Peyer's patch (tissue), 4 donors: ENCODE measurements at regions not wholly inside any gene's neighbourhood (a gene's known extent, or its start where the extent isn't known, plus 50 kb on each side); places are given as distances from the start of the nearest gene placed in this dataset.

Source experiments
- DNase-seq, 3 donors: peaks; one replicate each; pipeline ENCODE4 v3.0.0-alpha.2; 2017 to 2019
- H3K27ac ChIP-seq, 4 donors: fragments of 200-600 bp; sonication (generic); one replicate each; pipeline ENCODE4 v1.5.1; 2016 to 2019
- H3K27me3 ChIP-seq, 2 donors: fragments of 200-600 bp; sonication (generic); one replicate each; pipeline ENCODE4 v1.5.1; 2019
- H3K36me3 ChIP-seq, 3 donors: fragments of 200-600 bp; sonication (generic); one replicate each; pipeline ENCODE4 v1.5.1; 2016 to 2019
- H3K4me1 ChIP-seq, 4 donors: fragments of 200-600 bp; sonication (generic); one replicate each; pipeline ENCODE4 v1.5.1; 2016 to 2019
- H3K4me3 ChIP-seq, 4 donors: fragments of 200-600 bp; sonication (generic); 1 replicate in 3 of 4; 2 replicates in 1 of 4; pipeline ENCODE4 v1.5.1; 2016 to 2019; ENCODE audit warnings: mild to moderate bottlenecking in 1 of 4
- H3K9me3 ChIP-seq, 4 donors: fragments of 200-600 bp; sonication (generic); one replicate each; pipeline ENCODE4 v1.5.1; 2016 to 2019; ENCODE audit warnings: mild to moderate bottlenecking in 1 of 4
- POLR2A ChIP-seq, 2 donors: fragments of 450-650 bp; IDR thresholded peaks; one replicate each; pipeline ENCODE4 v1.5.1; 2017; ENCODE audit warnings: antibody characterized with exemption in 2 of 2, mild to moderate bottlenecking in 2 of 2, moderate library complexity in 2 of 2
- TF ChIP-seq, protein P1 (sequence below), 6 experiments: fragments of 450-650 bp in 4 of 6; fragments of 200-600 bp in 2 of 6; sonication (generic) in 1 of 6; IDR thresholded peaks; one replicate each; pipeline ENCODE4 v1.5.1; 2017 to 2019; ENCODE audit warnings: antibody characterized with exemption in 6 of 6, mild to moderate bottlenecking in 3 of 6, moderate library complexity in 1 of 6

DNA sequence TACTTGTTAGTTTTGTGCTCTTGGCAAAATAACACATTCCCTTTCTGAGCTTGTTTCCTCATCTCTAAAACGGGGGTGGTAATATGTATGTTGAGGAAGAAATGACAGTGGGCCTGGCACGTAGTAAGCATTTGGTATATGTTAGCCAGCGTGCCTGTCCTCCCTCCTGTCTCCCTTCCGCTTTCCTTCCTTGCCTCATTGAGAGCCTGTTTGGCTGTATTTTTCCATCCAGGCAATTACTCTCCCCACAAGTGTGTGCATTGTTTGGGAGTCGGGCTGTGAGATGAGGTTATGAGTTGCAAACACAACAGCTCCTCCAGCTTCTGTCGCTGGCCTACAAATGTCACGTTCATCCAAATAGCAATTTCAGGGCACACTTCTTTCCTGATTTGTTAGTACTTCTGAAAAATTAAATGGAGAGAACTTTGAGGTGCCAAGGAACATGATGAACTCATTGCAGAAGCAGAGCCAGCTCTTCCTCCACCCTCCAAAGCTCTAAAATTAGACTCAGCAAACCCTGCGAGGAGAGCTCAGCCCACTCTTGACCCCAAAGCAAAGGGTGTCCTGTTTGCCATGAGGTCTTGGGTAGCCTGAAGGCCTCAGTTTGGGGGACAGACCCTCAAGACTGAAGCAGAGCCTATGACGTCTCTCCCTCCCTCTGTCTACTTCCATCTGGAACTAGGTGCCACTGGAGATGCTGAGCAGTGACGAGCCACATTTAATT lies 50.7 kb upstream of the TOX2 start:
- no peaks in the 10 kb centered on the region for H3K36me3 ChIP-seq
- DNase-seq: no peak

DNA sequence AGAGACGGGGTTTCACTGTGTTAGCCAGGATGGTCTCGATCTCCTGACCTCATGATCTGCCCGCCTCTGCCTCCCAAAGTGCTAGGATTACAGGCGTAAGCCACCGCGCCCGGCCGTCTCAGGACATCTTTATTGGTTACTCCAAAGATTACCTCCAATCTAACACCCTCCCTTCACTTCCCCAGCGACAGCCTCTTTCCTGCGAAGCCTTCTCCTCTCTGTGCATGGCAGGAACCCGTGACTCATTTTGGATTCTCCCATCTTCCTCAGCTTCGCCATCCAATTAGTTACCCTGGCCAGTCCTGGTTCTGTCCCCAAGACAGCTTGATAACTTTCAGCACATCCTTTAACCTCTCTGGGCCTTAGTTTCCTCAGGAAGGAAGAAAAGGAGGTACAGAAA lies 51.3 kb upstream of the TOX2 start:
- H3K27ac ChIP-seq: no peak overlapping the region

More for the DNA sequence above, 50.7 kb upstream of the TOX2 start:
- no peak for TF ChIP-seq POLR2A (IDR thresholded peaks at IDR 0.05)
- TF ChIP-seq, protein P1, sequence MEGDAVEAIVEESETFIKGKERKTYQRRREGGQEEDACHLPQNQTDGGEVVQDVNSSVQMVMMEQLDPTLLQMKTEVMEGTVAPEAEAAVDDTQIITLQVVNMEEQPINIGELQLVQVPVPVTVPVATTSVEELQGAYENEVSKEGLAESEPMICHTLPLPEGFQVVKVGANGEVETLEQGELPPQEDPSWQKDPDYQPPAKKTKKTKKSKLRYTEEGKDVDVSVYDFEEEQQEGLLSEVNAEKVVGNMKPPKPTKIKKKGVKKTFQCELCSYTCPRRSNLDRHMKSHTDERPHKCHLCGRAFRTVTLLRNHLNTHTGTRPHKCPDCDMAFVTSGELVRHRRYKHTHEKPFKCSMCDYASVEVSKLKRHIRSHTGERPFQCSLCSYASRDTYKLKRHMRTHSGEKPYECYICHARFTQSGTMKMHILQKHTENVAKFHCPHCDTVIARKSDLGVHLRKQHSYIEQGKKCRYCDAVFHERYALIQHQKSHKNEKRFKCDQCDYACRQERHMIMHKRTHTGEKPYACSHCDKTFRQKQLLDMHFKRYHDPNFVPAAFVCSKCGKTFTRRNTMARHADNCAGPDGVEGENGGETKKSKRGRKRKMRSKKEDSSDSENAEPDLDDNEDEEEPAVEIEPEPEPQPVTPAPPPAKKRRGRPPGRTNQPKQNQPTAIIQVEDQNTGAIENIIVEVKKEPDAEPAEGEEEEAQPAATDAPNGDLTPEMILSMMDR (IDR thresholded peaks at IDR 0.05): no peak
- no peaks in the 10 kb centered on the region for H3K27me3 ChIP-seq
- H3K9me3 ChIP-seq: no peaks in the 10 kb centered on the region
- H3K27ac ChIP-seq: no peak overlapping the region
- no peak overlapping the region for H3K4me3 ChIP-seq
- no peaks in the 10 kb centered on the region for H3K4me1 ChIP-seq

DNA sequence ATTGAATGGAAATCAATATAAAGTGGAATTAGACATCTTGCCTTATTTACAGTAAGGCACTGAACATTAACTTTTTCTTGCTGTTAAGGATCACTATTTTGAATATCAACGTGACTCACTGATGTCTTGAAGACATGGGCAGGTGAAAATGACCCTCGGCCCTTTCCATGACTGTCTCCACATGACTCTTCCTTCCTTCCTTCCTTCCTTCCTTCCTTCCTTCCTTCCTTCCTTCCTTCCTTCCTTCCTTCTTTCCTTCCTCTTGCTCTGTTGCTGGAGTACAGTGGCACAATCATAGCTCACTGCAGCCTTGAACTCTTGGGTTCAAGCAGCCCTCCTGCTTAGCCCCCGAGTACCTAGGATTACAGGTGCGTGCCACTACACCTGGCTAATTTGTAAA lies 52.2 kb upstream of the TOX2 start:
- Histone ChIP-seq H3K36me3 (no peaks in the 10 kb centered on the region), H3K9me3 (no peaks in the 10 kb centered on the region), H3K27me3 (no peaks in the 10 kb centered on the region), H3K4me3 (no peak overlapping the region), H3K4me1 (no peaks in the 10 kb centered on the region), H3K27ac (no peak overlapping the region)
- TF ChIP-seq, protein P1 (IDR thresholded peaks at IDR 0.05): no peak
- TF ChIP-seq POLR2A (IDR thresholded peaks at IDR 0.05): no peak
- no peak for DNase-seq

More for the DNA sequence above, 51.3 kb upstream of the TOX2 start:
- H3K36me3 ChIP-seq: no peaks in the 10 kb centered on the region
- no peak for DNase-seq
- no peak for TF ChIP-seq POLR2A (IDR thresholded peaks at IDR 0.05)
- TF ChIP-seq, protein P1 (IDR thresholded peaks at IDR 0.05): no peak
- no peaks in the 10 kb centered on the region for H3K4me1 ChIP-seq
- H3K27me3 ChIP-seq: no peaks in the 10 kb centered on the region
- H3K9me3 ChIP-seq: no peaks in the 10 kb centered on the region
- no peak overlapping the region for H3K4me3 ChIP-seq

DNA sequence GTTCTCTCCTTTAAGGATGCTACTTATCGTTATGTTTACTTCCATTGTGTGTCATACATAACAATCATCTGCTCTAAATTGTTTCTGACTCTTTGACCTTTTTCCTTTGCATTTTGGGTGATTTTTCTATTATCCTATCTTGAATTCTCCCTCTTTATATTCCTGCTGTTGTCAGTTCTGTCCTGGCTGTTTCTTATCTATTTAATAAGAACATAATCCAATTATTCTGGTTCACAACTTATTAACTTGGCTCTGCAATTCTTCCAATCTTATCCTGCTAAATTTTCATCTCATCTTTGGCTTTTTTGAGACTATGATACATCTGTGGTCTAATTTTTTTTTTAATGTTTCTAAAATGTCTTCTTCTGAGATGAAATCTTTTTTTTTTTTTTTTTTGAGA lies 54.7 kb upstream of the TOX2 start:
- no peak for TF ChIP-seq POLR2A (IDR thresholded peaks at IDR 0.05)
- TF ChIP-seq, protein P1 (IDR thresholded peaks at IDR 0.05): no peak
- Histone ChIP-seq H3K4me1 (no peaks in the 10 kb centered on the region), H3K27me3 (no peaks in the 10 kb centered on the region), H3K27ac (no peak overlapping the region), H3K9me3 (no peaks in the 10 kb centered on the region), H3K36me3 (no peaks in the 10 kb centered on the region), H3K4me3 (no peak overlapping the region)
- no peak for DNase-seq

DNA sequence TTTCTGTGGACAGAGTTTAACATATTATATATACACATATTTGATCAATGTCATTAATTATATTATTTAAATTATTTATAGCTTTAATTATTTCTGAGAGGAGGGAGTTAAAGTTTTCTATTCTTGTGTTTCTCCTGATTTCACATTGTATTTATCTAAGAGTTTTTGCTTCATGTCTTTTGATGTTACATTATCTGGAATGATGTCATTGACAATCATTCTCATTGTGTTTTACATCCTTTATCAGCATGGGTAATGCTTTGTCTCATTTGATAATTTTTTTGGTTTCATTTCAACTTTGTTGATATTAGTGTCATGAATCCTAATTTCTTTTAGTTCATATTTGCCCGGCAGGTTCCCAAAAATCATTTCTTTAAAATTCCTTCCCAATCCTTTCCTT lies 56.7 kb upstream of the TOX2 start:
- H3K27me3 ChIP-seq: no peaks in the 10 kb centered on the region
- no peaks in the 10 kb centered on the region for H3K4me1 ChIP-seq
- no peak overlapping the region for H3K4me3 ChIP-seq
- no peaks in the 10 kb centered on the region for H3K9me3 ChIP-seq
- no peaks in the 10 kb centered on the region for H3K36me3 ChIP-seq
- TF ChIP-seq POLR2A (IDR thresholded peaks at IDR 0.05): no peak
- TF ChIP-seq, protein P1 (IDR thresholded peaks at IDR 0.05): no peak
- DNase-seq: no peak
- H3K27ac ChIP-seq: no peak overlapping the region
